IMR-90 (cell line): ENCODE measurements at regions not wholly inside any gene's neighbourhood (a gene's known extent, or its start where the extent isn't known, plus 50 kb on each side); places are given as distances from the start of the nearest gene placed in this dataset.

Experiments used
- BHLHE40 ChIP-seq: fragments of 150-350 bp; IDR thresholded peaks from 2 replicates; pipeline ENCODE4 v1.6.1; 2016; ENCODE audit warnings: mild to moderate bottlenecking, low read depth, low read length
- CEBPB ChIP-seq: IDR thresholded peaks from 2 replicates; pipeline ENCODE4 v1.6.1; 2012; ENCODE audit warnings: low read depth, low read length, improper control_type of control experiment
- CHD1 ChIP-seq: IDR thresholded peaks from 2 replicates; pipeline ENCODE4 v1.6.1; 2012; ENCODE audit warnings: low read depth, low read length, improper control_type of control experiment
- MAFK ChIP-seq: IDR thresholded peaks from 2 replicates; pipeline ENCODE4 v1.6.1; 2012; ENCODE audit warnings: low read depth, low read length, improper control_type of control experiment
- MXI1 ChIP-seq: IDR thresholded peaks from 2 replicates; pipeline ENCODE4 v1.6.1; 2012; ENCODE audit warnings: low read depth, mild to moderate bottlenecking, low read length, moderate library complexity, borderline replicate concordance
- NFE2L2 ChIP-seq: fragments of 150-350 bp; IDR thresholded peaks from 2 replicates; pipeline ENCODE4 v1.6.1; 2016; ENCODE audit warnings: low read depth, mild to moderate bottlenecking, low read length
- POLR2A ChIP-seq: IDR thresholded peaks from 2 replicates; pipeline ENCODE4 v1.6.1; 2012; ENCODE audit warnings: mild to moderate bottlenecking, low read depth, low read length
- RAD21 ChIP-seq: IDR thresholded peaks from 2 replicates; pipeline ENCODE4 v1.6.1; 2012; ENCODE audit warnings: low read length, improper control_type of control experiment
- RCOR1 ChIP-seq: IDR thresholded peaks from 2 replicates; pipeline ENCODE4 v1.6.1; 2012; ENCODE audit warnings: mild to moderate bottlenecking, low read length, improper control_type of control experiment; ENCODE audit not compliant: insufficient replicate concordance
- TF ChIP-seq, protein P1 (sequence below): conservative IDR thresholded peaks from 2 replicates; pipeline ENCODE4 v1.5.1; 2012; ENCODE audit warnings: mild to moderate bottlenecking, low read depth, low read length, improper control_type of control experiment
- TF ChIP-seq, protein P2 (sequence below): fragments of 150-350 bp; IDR thresholded peaks from 2 replicates; pipeline ENCODE4 v1.6.1; 2016; ENCODE audit warnings: low read depth, mild to moderate bottlenecking, low read length, moderate library complexity, borderline replicate concordance
- TF ChIP-seq, protein P3 (sequence below): fragments of 150-350 bp; IDR thresholded peaks from 2 replicates; pipeline ENCODE4 v1.6.1; 2017; ENCODE audit warnings: mild to moderate bottlenecking, antibody characterized with exemption, low read length, low read depth

DNA sequence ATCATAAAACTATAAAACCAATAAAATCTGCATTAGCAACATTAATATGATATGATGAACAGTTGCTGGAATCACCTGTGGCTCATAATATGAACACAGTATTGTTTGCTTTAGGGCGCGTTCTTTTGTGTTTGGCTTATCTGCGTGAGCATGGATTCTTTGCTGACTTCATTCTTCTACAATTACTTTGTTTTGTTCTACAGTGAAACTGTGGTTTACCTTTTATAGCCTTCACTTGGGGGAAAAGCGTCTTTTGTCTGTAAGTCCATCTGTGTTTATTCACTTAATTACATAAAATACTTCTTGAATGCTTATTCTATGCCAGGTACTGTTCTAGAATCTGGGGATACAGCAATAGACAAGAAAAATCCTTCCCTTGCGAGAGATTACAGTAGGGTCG lies 74.0 kb upstream of the SEC11C start:
- TF ChIP-seq POLR2A (no peak), BHLHE40 (no peak), MXI1 (no peak), RAD21 (no peak), NFE2L2 (no peak), CHD1 (no peak), MAFK (no peak), RCOR1 (no peak), CEBPB (no peak)
- TF ChIP-seq, protein P1, sequence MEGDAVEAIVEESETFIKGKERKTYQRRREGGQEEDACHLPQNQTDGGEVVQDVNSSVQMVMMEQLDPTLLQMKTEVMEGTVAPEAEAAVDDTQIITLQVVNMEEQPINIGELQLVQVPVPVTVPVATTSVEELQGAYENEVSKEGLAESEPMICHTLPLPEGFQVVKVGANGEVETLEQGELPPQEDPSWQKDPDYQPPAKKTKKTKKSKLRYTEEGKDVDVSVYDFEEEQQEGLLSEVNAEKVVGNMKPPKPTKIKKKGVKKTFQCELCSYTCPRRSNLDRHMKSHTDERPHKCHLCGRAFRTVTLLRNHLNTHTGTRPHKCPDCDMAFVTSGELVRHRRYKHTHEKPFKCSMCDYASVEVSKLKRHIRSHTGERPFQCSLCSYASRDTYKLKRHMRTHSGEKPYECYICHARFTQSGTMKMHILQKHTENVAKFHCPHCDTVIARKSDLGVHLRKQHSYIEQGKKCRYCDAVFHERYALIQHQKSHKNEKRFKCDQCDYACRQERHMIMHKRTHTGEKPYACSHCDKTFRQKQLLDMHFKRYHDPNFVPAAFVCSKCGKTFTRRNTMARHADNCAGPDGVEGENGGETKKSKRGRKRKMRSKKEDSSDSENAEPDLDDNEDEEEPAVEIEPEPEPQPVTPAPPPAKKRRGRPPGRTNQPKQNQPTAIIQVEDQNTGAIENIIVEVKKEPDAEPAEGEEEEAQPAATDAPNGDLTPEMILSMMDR = no peak
- TF ChIP-seq, protein P2, sequence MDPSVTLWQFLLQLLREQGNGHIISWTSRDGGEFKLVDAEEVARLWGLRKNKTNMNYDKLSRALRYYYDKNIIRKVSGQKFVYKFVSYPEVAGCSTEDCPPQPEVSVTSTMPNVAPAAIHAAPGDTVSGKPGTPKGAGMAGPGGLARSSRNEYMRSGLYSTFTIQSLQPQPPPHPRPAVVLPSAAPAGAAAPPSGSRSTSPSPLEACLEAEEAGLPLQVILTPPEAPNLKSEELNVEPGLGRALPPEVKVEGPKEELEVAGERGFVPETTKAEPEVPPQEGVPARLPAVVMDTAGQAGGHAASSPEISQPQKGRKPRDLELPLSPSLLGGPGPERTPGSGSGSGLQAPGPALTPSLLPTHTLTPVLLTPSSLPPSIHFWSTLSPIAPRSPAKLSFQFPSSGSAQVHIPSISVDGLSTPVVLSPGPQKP = no peak
- TF ChIP-seq, protein P3, sequence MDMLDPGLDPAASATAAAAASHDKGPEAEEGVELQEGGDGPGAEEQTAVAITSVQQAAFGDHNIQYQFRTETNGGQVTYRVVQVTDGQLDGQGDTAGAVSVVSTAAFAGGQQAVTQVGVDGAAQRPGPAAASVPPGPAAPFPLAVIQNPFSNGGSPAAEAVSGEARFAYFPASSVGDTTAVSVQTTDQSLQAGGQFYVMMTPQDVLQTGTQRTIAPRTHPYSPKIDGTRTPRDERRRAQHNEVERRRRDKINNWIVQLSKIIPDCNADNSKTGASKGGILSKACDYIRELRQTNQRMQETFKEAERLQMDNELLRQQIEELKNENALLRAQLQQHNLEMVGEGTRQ = no peak
